RWPE2 (cell line): ENCODE measurements at regions not wholly inside any gene's neighbourhood (a gene's known extent, or its start where the extent isn't known, plus 50 kb on each side); places are given as distances from the start of the nearest gene placed in this dataset.
"Not testable (repeated sequence)": the region's sequence is repeated elsewhere in the genome, so short reads cannot be mapped to it uniquely, and the experiment has no call there.

Experiments used
- ATAC-seq: fragments of 200-7000 bp; cut with Tn5 transposase; 3 replicates; pipeline ENCODE4 v1.9.1; 2021; ENCODE audit warnings: low read depth
- DNase-seq: peaks from one replicate; pipeline ENCODE4 v3.0.0-alpha.2; 2020; ENCODE audit warnings: low spot score
- H3K27ac ChIP-seq: fragments of 450-650 bp; 2 replicates; pipeline ENCODE4 v1.5.1; 2017; ENCODE audit warnings: mild to moderate bottlenecking; ENCODE audit not compliant: poor library complexity, severe bottlenecking
- H3K27me3 ChIP-seq: fragments of 250-450 bp; sonication (Bioruptor Pico); 2 replicates; pipeline ENCODE4 v1.5.1; 2021; ENCODE audit warnings: mild to moderate bottlenecking, moderate library complexity; ENCODE audit not compliant: insufficient read depth, poor library complexity, severe bottlenecking
- H3K36me3 ChIP-seq: fragments of 250-450 bp; sonication (Bioruptor Pico); 2 replicates; pipeline ENCODE4 v1.5.1; 2020; ENCODE audit warnings: low read depth, mild to moderate bottlenecking, moderate library complexity
- H3K4me1 ChIP-seq: fragments of 250-450 bp; sonication (Bioruptor Pico); 2 replicates; pipeline ENCODE4 v1.5.1; 2021; ENCODE audit warnings: mild to moderate bottlenecking, moderate library complexity; ENCODE audit not compliant: insufficient read depth, poor library complexity, severe bottlenecking
- H3K4me3 ChIP-seq: fragments of 250-450 bp; sonication (Bioruptor Pico); 2 replicates; pipeline ENCODE4 v1.5.1; 2021; ENCODE audit warnings: mild to moderate bottlenecking, moderate library complexity; ENCODE audit not compliant: severe bottlenecking
- H3K9me3 ChIP-seq: fragments of 250-450 bp; sonication (Bioruptor Pico); 2 replicates; pipeline ENCODE4 v1.5.1; 2021; ENCODE audit warnings: mild to moderate bottlenecking, moderate library complexity; ENCODE audit not compliant: severe bottlenecking

DNA sequence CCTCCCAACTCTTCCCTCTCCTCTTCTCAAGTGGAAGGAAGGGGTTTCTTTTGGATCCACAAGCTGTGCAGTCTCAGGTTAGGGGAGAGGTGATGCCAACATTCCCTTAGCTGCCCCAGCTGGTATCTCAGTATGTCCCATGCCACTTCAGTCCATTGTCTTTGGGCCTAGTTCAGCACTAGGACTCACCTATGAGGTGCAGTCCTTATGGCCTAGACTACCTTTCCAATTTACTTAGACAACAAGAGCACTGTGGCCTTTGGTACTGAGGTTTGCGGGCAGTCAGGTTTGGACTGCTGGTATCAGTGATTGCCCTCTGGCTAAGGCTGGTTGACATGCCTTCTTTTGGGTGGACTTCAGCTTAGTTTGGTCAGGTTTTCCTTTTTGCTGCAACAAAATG is 159.9 kb downstream of the POTEH start:
- H3K27me3 ChIP-seq, H3K4me1 ChIP-seq, H3K4me3 ChIP-seq, H3K27ac ChIP-seq, H3K36me3 ChIP-seq, H3K9me3 ChIP-seq, DNase-seq: not testable (repeated sequence)
- peak; percentile 17; the same call in 1 of the 3 replicates for ATAC-seq

DNA sequence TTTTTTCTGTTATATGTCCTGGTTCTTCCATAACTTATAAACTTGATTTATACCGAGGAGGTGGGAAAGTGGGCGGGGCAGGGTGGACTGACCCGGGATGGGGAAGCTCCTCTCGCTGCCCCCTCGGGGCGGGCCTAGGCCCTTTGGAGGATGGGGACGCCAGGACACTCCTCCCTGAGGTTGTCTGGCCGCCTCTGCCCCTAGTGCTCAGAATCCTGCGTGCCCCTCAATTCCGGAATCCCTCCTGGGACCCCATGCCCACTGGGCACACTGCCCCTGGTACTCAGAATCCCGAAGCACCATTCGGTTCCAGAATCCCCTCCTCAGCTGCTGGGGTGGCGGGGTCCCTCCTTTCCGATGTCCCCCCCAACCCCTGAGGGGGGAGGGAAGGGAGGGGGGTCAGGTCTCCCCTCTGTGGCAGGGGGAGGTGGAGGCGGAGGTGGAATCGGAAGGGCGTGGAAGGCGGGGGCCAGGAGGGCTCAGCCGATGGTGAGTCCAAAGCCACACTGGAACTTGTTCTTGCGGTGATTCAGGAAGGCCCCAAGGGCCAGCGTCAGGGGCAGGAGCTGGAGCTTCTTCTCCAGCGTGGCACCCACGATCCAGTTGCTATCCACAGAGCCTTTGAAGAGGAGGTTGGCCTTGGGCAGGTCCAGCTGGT is 164.0 kb downstream of the POTEH start:
- DNase-seq, H3K9me3 ChIP-seq, H3K36me3 ChIP-seq, H3K27ac ChIP-seq, H3K4me3 ChIP-seq, ATAC-seq, H3K4me1 ChIP-seq, H3K27me3 ChIP-seq: not testable (repeated sequence)

DNA sequence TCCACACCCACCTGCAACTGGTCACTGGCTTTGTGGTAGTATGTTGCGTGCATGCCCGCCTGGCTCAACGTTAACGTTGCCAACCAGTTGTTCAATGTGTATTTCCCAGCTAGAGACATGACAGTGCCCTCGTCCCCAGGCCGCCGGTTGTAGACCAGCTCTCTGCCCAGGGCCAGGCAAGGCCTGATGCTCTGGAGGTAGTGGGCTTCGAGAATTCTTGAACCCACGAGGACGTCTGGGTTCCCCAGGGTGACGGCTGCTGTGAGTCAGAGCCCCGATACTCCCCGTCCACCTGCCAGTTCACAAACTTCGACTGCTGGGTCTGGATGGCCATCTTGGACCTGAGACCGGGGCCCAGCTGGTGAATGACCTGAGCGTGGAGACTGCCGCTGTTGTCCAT is 164.6 kb downstream of the POTEH start:
- ATAC-seq, H3K27me3 ChIP-seq, H3K36me3 ChIP-seq, H3K9me3 ChIP-seq, H3K4me3 ChIP-seq, H3K27ac ChIP-seq, H3K4me1 ChIP-seq: not testable (repeated sequence)
- DNase-seq, result peak; percentile 67

DNA sequence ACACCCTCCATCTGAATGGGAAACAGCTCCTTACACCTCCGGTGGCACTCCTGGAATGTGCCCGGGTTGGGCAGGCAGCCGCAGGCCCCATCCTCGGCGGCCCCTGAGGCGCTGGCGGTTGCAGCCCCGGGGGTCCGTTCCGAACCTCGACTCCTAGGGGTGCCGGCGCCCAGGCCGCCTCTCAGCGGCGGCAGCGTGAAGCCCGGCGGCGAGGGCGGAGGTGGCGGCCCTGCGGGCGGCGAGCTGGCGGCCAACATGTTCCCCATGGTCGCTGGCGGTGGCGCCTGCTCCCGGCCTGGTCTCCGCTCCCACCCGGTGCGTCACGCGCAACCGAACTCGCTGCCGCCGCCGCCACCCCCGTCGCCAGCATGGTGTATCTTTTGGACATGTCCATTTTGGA is 165.2 kb downstream of the POTEH start:
- H3K4me1 ChIP-seq, DNase-seq, H3K36me3 ChIP-seq, H3K9me3 ChIP-seq, H3K27me3 ChIP-seq, H3K4me3 ChIP-seq, H3K27ac ChIP-seq, ATAC-seq: not testable (repeated sequence)

DNA sequence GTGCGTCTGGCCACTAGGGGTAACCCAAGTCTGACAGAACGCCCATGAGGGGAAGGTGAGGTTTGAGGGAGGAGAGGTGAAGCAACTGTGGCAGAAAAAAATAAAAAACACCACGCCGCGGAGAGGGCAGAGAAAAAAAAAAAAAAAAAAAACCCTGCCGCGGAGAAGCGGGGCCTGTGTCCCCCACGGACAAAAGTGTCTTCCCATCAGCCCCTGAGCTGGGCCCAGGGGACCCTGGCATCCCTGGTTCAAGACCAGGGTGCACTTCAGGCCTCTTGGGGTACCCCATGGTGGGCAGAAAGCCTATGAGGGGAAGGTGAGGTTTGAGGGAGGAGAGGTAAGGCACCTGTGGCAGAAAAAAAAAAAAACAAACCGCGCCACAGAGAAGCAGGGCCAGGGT is 191.1 kb downstream of the POTEH start:
- H3K27ac ChIP-seq, H3K4me3 ChIP-seq, H3K9me3 ChIP-seq, ATAC-seq, H3K27me3 ChIP-seq, H3K36me3 ChIP-seq, DNase-seq, H3K4me1 ChIP-seq: not testable (repeated sequence)

DNA sequence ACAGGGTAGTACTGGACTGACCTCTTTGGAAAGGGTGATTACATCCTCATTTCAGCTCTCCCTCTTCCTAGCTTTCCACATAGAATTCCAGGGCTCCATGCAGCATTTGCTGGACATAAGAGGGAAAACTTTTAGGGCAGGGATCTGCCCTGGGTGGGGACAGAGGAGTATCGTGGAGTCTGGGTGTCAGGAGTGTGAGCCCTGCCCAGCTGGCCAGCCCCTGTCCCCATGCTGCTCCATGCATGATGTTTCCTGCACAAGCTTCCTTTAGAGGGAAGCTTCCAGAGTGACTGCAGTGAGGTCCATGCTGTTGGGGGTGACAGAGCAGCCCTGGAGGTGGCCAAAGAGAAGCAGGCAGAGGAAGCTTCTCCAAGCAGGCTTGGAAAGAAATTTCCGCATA is 214.5 kb downstream of the POTEH start:
- ATAC-seq, result not testable (repeated sequence)

DNA sequence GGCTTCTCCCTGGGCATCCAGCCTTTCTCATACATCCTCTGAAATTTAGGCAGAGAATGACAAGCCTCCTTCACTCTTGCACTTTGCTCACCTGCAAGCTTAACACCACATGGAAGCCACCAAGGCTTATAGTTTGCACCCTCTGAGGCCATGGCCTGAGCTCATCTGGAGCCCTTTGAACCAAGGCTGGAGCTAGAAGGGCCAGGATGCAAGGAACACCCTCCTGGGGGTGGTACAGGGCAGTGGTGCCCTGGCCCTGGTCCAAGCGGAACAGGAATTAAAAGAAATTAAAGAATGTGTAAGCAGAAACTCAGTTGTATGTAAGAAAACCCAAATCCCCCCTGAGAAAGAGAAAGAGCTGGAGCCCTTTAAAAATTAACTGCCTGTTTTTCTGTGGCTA is 221.9 kb downstream of the POTEH start:
- not testable (repeated sequence) for H3K27ac ChIP-seq, H3K4me3 ChIP-seq, H3K27me3 ChIP-seq, H3K9me3 ChIP-seq, DNase-seq, H3K4me1 ChIP-seq, ATAC-seq, H3K36me3 ChIP-seq

More for the DNA sequence above, 214.5 kb downstream of the POTEH start:
- not testable (repeated sequence) for H3K4me1 ChIP-seq, DNase-seq, H3K4me3 ChIP-seq, H3K9me3 ChIP-seq, H3K36me3 ChIP-seq, H3K27ac ChIP-seq, H3K27me3 ChIP-seq

DNA sequence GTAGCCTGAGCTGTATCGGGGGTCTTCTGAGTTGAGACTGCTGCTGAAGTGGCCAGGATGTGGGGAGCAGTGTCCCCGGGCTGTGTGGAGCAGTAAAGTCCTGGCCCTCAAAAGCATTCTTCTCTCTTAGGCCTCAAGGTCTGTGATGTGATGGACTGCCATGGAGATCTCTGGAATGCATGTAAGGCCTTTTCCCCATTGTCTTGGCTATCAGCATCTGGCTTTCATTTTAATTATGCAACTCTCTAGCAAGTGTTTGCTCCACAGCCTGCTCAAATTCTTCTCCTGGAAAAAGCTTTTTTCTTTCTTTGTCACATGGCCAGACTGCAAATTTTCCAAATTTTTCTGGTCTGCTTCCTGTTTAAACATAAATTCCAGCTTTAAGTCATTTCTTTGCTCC is 229.3 kb downstream of the POTEH start:
- H3K27ac ChIP-seq, H3K4me1 ChIP-seq, ATAC-seq, H3K36me3 ChIP-seq, H3K27me3 ChIP-seq, H3K4me3 ChIP-seq, H3K9me3 ChIP-seq, DNase-seq: not testable (repeated sequence)

DNA sequence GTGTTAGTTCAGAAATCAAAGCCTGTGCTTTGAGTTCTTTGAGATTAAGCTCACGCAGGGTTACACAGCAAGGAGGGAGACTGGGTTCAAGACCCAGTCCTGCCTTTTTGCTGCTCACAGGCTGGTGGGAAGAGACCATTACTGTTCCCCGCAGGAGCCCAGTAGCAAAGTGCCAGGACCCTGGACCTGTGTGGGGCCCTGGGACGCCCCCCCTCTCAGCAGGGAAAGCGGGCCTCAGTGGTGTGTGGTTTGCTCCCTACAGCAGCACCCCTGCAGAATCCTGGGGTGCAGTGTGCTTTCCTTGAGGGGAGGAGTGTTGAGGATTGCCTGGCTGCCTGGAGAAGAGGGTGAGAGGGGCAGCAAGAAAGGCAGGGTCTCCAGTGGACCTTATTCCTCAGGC is 231.1 kb downstream of the POTEH start:
- H3K4me3 ChIP-seq, H3K27ac ChIP-seq, H3K9me3 ChIP-seq, H3K27me3 ChIP-seq, H3K4me1 ChIP-seq, H3K36me3 ChIP-seq, DNase-seq, ATAC-seq: not testable (repeated sequence)

DNA sequence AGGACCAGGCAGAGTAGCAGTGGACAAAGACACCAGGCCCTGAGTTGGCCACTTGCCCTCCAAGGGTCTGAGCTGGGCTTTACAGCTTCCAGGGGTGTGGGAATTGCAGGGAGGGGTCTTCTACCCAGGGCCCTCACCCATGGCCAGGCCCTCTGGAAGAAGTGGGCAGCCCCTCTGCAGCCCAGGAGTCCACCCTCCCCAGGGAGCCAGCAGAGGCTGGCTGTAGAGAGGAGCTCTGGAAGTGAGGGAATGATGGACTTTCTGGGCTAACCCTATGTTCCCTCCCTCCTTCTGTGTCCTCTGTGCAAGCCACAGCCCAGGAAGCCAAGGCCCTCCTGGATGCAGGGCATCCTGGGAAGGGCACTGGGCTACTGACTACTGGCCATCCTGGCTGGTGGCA is 232.3 kb downstream of the POTEH start:
- not testable (repeated sequence) for H3K27me3 ChIP-seq, H3K4me3 ChIP-seq, ATAC-seq, H3K27ac ChIP-seq, DNase-seq, H3K4me1 ChIP-seq, H3K9me3 ChIP-seq, H3K36me3 ChIP-seq

DNA sequence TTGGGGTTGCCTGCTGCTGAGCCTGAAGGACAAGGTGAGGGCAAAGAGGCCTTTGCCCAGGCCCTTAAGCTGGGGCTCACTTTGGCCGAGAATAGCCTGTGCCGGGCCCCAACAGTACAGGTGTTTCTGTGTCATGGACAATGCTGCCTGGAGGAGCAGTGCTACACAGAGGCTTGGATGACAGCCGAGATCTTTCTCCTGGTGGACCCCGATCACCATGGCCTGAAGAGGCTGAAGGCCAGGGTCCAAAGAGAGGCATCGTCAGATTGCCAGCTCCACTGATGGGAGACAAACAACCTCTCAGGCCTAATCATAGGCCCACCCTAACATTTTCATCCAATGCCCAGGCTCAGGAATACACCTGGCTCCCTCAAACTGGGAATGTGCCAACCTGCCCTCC is 232.8 kb downstream of the POTEH start:
- not testable (repeated sequence) for H3K4me1 ChIP-seq, H3K4me3 ChIP-seq, H3K27me3 ChIP-seq, H3K9me3 ChIP-seq, DNase-seq, ATAC-seq, H3K27ac ChIP-seq, H3K36me3 ChIP-seq

DNA sequence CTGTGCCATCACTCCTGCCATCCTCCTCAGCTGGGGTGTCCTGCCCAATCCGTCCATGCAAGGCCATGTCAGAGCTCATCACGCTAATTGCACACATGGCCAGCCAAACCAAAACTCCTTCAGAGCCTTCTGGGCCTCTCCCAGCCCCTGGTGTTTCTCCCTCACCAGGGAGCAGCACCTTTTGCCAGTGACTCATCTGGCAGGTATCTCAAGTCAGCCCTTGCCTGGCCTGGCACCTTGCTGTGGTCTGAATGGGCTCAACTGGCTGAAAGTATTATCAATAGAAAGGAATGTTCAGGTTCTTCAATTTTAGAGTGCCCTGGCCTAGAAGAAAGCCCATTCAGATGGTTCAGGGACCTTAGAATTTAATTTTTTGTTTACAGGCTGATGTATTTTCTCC is 235.0 kb downstream of the POTEH start:
- not testable (repeated sequence) for H3K36me3 ChIP-seq, H3K4me3 ChIP-seq, H3K27ac ChIP-seq, DNase-seq, H3K4me1 ChIP-seq, H3K27me3 ChIP-seq, H3K9me3 ChIP-seq
- ATAC-seq, result peak; percentile 95
